ENCODE measurements at regions not wholly inside any gene's neighbourhood (a gene's known extent, or its start where the extent isn't known, plus 50 kb on each side); places are given as distances from the start of the nearest gene placed in this dataset.

DNA sequence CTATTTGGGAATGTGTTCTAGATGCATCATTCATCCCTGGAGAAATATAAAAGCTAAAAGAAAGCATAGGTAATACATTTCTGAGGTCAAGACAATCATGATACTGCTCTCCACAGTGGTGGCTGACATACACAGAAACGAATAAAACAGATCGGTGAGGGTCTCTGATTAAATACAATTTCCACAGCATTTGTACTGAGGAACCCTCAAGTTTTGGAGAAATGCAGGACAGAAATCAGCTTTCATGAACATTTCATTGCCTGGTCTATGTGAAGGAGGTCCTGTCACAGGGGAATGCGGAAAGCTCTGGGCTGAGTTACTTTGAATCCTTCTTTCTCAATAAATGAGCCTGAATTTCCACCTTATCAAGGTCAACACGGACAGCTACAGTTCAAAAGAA, 67.9 kb upstream of the ITGB1 start:
- no peak for DNase-seq
- Histone ChIP-seq H3K4me1 (ENCODE audit: control insufficient read depth, insufficient read depth, low read depth, low read length) (no peaks in the 10 kb centered on the region), H3K27ac (ENCODE audit: low read length, poor library complexity, severe bottlenecking) (no peak overlapping the region), H3K4me3 (ENCODE audit: insufficient read depth in 1 of 2, low read depth in 1 of 2, low read length in 2 of 2) (no peak overlapping the region), H3K14ac (ENCODE audit: low read length in 2 of 2) (no peak overlapping the region), H3K18ac (ENCODE audit: low read depth in 1 of 2, low read length in 2 of 2) (no peak overlapping the region), H2AK5ac (ENCODE audit: low read length, severe bottlenecking) (no peak overlapping the region), H2BK120ac (ENCODE audit: low read depth, low read length) (no peak overlapping the region), H2BK15ac (ENCODE audit: low read depth, poor library complexity, severe bottlenecking) (no peak overlapping the region), H3K27me3 (ENCODE audit: control insufficient read depth in 1 of 2, insufficient read depth in 1 of 2, low read length in 2 of 2) (no peaks in the 10 kb centered on the region), H4K91ac (ENCODE audit: low read length) (no peak overlapping the region), H3K4me2 (ENCODE audit: low read length, poor library complexity, severe bottlenecking) (no peak overlapping the region), H2BK5ac (ENCODE audit: low read depth, low read length, poor library complexity, severe bottlenecking) (no peak overlapping the region), H3K79me1 (replicated peaks; ENCODE audit: low read length, poor library complexity, severe bottlenecking) (peaks cover 10% of the 10 kb centered on the region), H3K4ac (ENCODE audit: low read depth in 1 of 2, low read length in 2 of 2) (no peak overlapping the region), H3K9ac (ENCODE audit: low read length) (no peak overlapping the region), H2BK12ac (ENCODE audit: low read length in 2 of 2) (no peak overlapping the region), H3K23ac (ENCODE audit: low read length in 2 of 2) (no peak overlapping the region), H3K9me3 (ENCODE audit: control insufficient read depth, low read length) (no peaks in the 10 kb centered on the region), H3K36me3 (ENCODE audit: control insufficient read depth in 1 of 2, insufficient read depth in 2 of 2, low read depth in 1 of 2, low read length in 2 of 2) (peaks cover 0 to 2% of the 10 kb centered on the region in 2 experiments), H4K8ac (ENCODE audit: low read length) (no peak overlapping the region), H2AFZ (ENCODE audit: low read depth, low read length) (no peak overlapping the region)
- WGBS: 89% methylated on average over 4 of the region's 4 CpGs

DNA sequence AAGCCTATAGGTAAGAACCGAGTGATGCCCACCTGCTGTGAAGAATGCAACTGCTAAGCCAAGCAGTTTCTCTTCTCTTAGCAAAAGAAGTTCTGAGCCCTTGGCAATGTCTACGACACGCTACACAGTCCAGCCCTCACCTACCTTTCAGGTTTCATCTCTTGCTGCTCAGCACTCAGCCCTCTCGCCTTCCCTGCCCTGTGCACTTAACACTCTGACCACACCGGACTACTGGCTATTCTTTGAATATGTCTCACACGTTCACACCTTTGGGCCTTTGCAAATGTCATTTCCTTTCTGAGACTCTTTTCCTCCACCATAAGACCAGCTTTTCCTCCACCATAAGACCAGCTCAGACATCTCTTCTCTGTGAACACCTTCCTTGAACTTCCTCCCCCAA, 67.0 kb upstream of the ITGB1 start:
- Histone ChIP-seq H3K18ac (ENCODE audit: low read depth in 1 of 2, low read length in 2 of 2) (no peak overlapping the region), H3K36me3 (ENCODE audit: control insufficient read depth in 1 of 2, insufficient read depth in 2 of 2, low read depth in 1 of 2, low read length in 2 of 2) (no peaks in the 10 kb centered on the region)

DNA sequence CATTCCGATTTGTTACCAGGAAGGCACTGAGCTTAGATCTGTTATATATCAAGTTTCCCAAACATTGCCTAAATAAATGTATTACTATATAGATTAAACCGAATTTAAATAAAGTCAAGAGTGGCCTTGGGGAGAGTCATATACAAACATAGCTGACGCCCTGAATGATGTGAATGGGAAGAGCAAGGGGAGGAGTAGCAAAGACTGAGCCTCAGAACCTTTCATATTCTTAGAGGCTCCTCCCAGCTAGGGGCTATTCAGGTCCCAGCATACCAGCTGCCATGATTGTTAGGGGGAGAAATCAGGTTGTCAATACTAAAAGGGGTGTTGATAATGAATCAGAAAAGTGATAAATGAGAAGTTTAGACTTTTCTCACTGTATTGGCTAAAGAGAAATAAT, 64.7 kb upstream of the ITGB1 start:
- H3K4ac ChIP-seq (ENCODE audit: low read depth in 1 of 2, low read length in 2 of 2): no peak overlapping the region
- no peaks in the 10 kb centered on the region for H3K4me1 ChIP-seq (ENCODE audit: control insufficient read depth, insufficient read depth, low read depth, low read length)
- H2BK15ac ChIP-seq (ENCODE audit: low read depth, poor library complexity, severe bottlenecking): no peak overlapping the region
- H3K36me3 ChIP-seq (ENCODE audit: control insufficient read depth in 1 of 2, insufficient read depth in 2 of 2, low read depth in 1 of 2, low read length in 2 of 2): peaks cover 0 to 2% of the 10 kb centered on the region in 2 experiments
- no peak overlapping the region for H3K4me2 ChIP-seq (ENCODE audit: low read length, poor library complexity, severe bottlenecking)
- H4K91ac ChIP-seq (ENCODE audit: low read length): no peak overlapping the region
- no peak overlapping the region for H2AFZ ChIP-seq (ENCODE audit: low read depth, low read length)
- no peak overlapping the region for H3K23ac ChIP-seq (ENCODE audit: low read length in 2 of 2)
- no peaks in the 10 kb centered on the region for H3K9me3 ChIP-seq (ENCODE audit: control insufficient read depth, low read length)
- no peak for DNase-seq
- H3K18ac ChIP-seq (ENCODE audit: low read depth in 1 of 2, low read length in 2 of 2): no peak overlapping the region
- H2BK5ac ChIP-seq (ENCODE audit: low read depth, low read length, poor library complexity, severe bottlenecking): no peak overlapping the region
- no peak overlapping the region for H4K8ac ChIP-seq (ENCODE audit: low read length)
- no peak overlapping the region for H2AK5ac ChIP-seq (ENCODE audit: low read length, severe bottlenecking)
- no peak overlapping the region for H2BK120ac ChIP-seq (ENCODE audit: low read depth, low read length)
- H2BK12ac ChIP-seq (ENCODE audit: low read length in 2 of 2): no peak overlapping the region
- no peak overlapping the region for H3K27ac ChIP-seq (ENCODE audit: low read length, poor library complexity, severe bottlenecking)
- H3K9ac ChIP-seq (ENCODE audit: low read length): no peak overlapping the region
- H3K4me3 ChIP-seq (ENCODE audit: insufficient read depth in 1 of 2, low read depth in 1 of 2, low read length in 2 of 2): no peak overlapping the region
- H3K79me1 ChIP-seq (replicated peaks; ENCODE audit: low read length, poor library complexity, severe bottlenecking): peaks cover 10% of the 10 kb centered on the region
- WGBS: 65% methylated on average over 2 of the region's 3 CpGs
- no peak overlapping the region for H3K14ac ChIP-seq (ENCODE audit: low read length in 2 of 2)
- H3K27me3 ChIP-seq (ENCODE audit: control insufficient read depth in 1 of 2, insufficient read depth in 1 of 2, low read length in 2 of 2): no peaks in the 10 kb centered on the region

More for the DNA sequence above, 67.0 kb upstream of the ITGB1 start:
- no peak for DNase-seq
- Histone ChIP-seq H2BK5ac (ENCODE audit: low read depth, low read length, poor library complexity, severe bottlenecking) (no peak overlapping the region), H3K9ac (ENCODE audit: low read length) (no peak overlapping the region), H3K4me1 (ENCODE audit: control insufficient read depth, insufficient read depth, low read depth, low read length) (no peaks in the 10 kb centered on the region), H4K8ac (ENCODE audit: low read length) (no peak overlapping the region), H2AK5ac (ENCODE audit: low read length, severe bottlenecking) (no peak overlapping the region), H3K9me3 (ENCODE audit: control insufficient read depth, low read length) (no peaks in the 10 kb centered on the region), H3K4ac (ENCODE audit: low read depth in 1 of 2, low read length in 2 of 2) (no peak overlapping the region), H2BK12ac (ENCODE audit: low read length in 2 of 2) (no peak overlapping the region), H3K27me3 (ENCODE audit: control insufficient read depth in 1 of 2, insufficient read depth in 1 of 2, low read length in 2 of 2) (no peaks in the 10 kb centered on the region), H2AFZ (ENCODE audit: low read depth, low read length) (no peak overlapping the region), H3K14ac (ENCODE audit: low read length in 2 of 2) (no peak overlapping the region), H3K4me2 (ENCODE audit: low read length, poor library complexity, severe bottlenecking) (no peak overlapping the region), H3K79me1 (replicated peaks; ENCODE audit: low read length, poor library complexity, severe bottlenecking) (peaks cover 10% of the 10 kb centered on the region), H3K23ac (ENCODE audit: low read length in 2 of 2) (no peak overlapping the region), H3K4me3 (ENCODE audit: insufficient read depth in 1 of 2, low read depth in 1 of 2, low read length in 2 of 2) (no peak overlapping the region), H2BK15ac (ENCODE audit: low read depth, poor library complexity, severe bottlenecking) (no peak overlapping the region), H2BK120ac (ENCODE audit: low read depth, low read length) (no peak overlapping the region), H4K91ac (ENCODE audit: low read length) (no peak overlapping the region), H3K27ac (ENCODE audit: low read length, poor library complexity, severe bottlenecking) (no peak overlapping the region)
- 79% methylated on average over 6 of the region's 6 CpGs for WGBS

- Histone ChIP-seq H3K18ac (ENCODE audit: low read depth in 1 of 2, low read length in 2 of 2) (no peak overlapping the region), H3K9ac (ENCODE audit: low read length) (no peak overlapping the region), H3K27me3 (ENCODE audit: control insufficient read depth in 1 of 2, insufficient read depth in 1 of 2, low read length in 2 of 2) (no peaks in the 10 kb centered on the region), H4K91ac (ENCODE audit: low read length) (no peak overlapping the region), H2AK5ac (ENCODE audit: low read length, severe bottlenecking) (no peak overlapping the region), H3K23ac (ENCODE audit: low read length in 2 of 2) (no peak overlapping the region), H2BK12ac (ENCODE audit: low read length in 2 of 2) (no peak overlapping the region), H3K9me3 (ENCODE audit: control insufficient read depth, low read length) (no peaks in the 10 kb centered on the region), H2AFZ (ENCODE audit: low read depth, low read length) (no peak overlapping the region), H3K4ac (ENCODE audit: low read depth in 1 of 2, low read length in 2 of 2) (no peak overlapping the region), H3K4me1 (ENCODE audit: control insufficient read depth, insufficient read depth, low read depth, low read length) (no peaks in the 10 kb centered on the region), H3K36me3 (ENCODE audit: control insufficient read depth in 1 of 2, insufficient read depth in 2 of 2, low read depth in 1 of 2, low read length in 2 of 2) (peaks cover 0 to 2% of the 10 kb centered on the region in 2 experiments), H2BK5ac (ENCODE audit: low read depth, low read length, poor library complexity, severe bottlenecking) (no peak overlapping the region), H3K27ac (ENCODE audit: low read length, poor library complexity, severe bottlenecking) (no peak overlapping the region), H2BK120ac (ENCODE audit: low read depth, low read length) (no peak overlapping the region), H3K14ac (ENCODE audit: low read length in 2 of 2) (no peak overlapping the region), H3K4me3 (ENCODE audit: insufficient read depth in 1 of 2, low read depth in 1 of 2, low read length in 2 of 2) (no peak overlapping the region), H3K4me2 (ENCODE audit: low read length, poor library complexity, severe bottlenecking) (no peak overlapping the region), H2BK15ac (ENCODE audit: low read depth, poor library complexity, severe bottlenecking) (no peak overlapping the region), H4K8ac (ENCODE audit: low read length) (no peak overlapping the region), H3K79me1 (replicated peaks; ENCODE audit: low read length, poor library complexity, severe bottlenecking) (peaks cover 10% of the 10 kb centered on the region)
- WGBS: 90% methylated on average over 3 of the region's 4 CpGs
- DNase-seq: no peak
Measured at GRCh38 chr10:33022090-33022489, 64.1 kb upstream of the ITGB1 start.

Data from mesenchymal stem cell (in vitro differentiated cells and primary cell).